ENCODE measurements at regions not wholly inside any gene's neighbourhood (a gene's known extent, or its start where the extent isn't known, plus 50 kb on each side); places are given as distances from the start of the nearest gene placed in this dataset.
A peak's percentile ranks its signal among the peaks of the same experiment; 100 is the strongest.
"Not testable (repeated sequence)": the region's sequence is repeated elsewhere in the genome, so short reads cannot be mapped to it uniquely, and the experiment has no call there.

- DNase-seq (ENCODE audit: low read depth in 2 of 2), result no peak
Observed at GRCh38 chrX:77003530-77003929, 443.7 kb upstream of the FGF16 start.

GRCh38 chrX:77003956-77004355 lies 443.2 kb upstream of the FGF16 start:
- no peak for DNase-seq (ENCODE audit: low read depth in 2 of 2)

DNA sequence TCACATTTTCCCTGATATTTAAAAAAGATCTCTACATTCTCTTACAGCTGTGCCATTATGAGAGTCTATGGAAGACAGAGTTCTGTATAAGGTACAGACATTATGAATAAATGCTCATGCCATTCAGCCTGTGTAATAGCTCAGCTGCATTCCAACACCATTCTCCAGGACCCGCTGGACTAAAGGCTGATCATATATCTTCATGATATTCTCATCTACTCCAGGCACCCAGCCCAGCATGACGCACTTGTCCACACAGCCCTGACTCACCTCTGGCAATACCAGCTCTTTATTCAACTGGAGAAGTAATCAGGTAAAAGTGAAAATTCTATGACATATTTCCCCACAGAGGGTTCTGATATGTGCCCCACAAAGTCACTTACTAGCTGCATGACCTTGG lies 437.5 kb upstream of the FGF16 start:
- DNase-seq (ENCODE audit: low read depth in 2 of 2), result no peak

GRCh38 chrX:77014377-77015372 lies 432.5 kb upstream of the FGF16 start:
- peak in 1 of 2 donors; percentile 1 for DNase-seq (ENCODE audit: low read depth in 2 of 2)

- DNase-seq (ENCODE audit: low read depth in 2 of 2), result no peak
Observed at GRCh38 chrX:77017093-77017492, 430.1 kb upstream of the FGF16 start.

- not testable (repeated sequence) for DNase-seq (ENCODE audit: low read depth in 2 of 2)
Observed at GRCh38 chrX:77046180-77046810, 400.9 kb upstream of the FGF16 start.

DNA sequence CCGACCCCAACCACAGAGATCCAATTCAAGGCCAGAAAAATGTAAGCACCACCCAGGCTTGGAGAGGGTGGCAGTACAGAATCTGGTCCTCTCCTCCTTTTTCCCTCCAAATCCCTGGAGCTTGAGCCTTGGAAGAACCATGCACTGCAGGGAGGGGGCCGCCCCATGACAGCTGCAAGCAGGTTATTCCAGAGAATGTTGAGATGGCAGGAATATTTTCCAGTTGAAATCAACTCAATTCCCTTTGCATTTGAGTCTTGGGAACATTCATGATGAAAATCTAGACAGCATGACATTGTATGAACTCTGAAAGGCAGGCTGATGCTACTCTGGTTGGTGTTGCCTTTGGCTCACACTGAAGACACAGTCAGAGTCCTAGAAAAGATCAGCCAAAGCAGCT lies 386.6 kb upstream of the FGF16 start:
- DNase-seq (ENCODE audit: low read depth in 2 of 2), result no peak

GRCh38 chrX:77061022-77061421 lies 386.2 kb upstream of the FGF16 start:
- no peak for DNase-seq (ENCODE audit: low read depth in 2 of 2)

DNA sequence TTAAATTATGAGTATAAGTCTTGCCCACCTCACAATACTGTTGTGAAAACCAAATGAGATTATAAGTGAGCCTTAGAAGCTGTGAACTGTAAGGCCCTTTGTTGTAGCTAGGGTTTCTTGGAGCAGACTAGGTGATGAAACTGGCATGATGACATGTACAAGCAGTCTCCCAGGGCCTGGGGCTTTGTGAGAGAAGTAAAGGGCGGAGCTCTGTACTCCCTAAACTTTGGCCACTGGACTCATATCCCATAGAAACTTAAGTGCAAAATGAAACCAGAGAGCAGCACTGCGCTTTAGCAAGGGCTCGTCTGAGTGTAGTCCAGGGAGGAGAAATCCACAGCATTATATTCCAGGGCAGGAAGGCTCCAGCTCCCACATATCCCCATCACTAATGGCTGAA lies 385.6 kb upstream of the FGF16 start:
- no peak for DNase-seq (ENCODE audit: low read depth in 2 of 2)

GRCh38 chrX:77065896-77066295 lies 381.3 kb upstream of the FGF16 start:
- DNase-seq (ENCODE audit: low read depth in 2 of 2), result no peak

DNA sequence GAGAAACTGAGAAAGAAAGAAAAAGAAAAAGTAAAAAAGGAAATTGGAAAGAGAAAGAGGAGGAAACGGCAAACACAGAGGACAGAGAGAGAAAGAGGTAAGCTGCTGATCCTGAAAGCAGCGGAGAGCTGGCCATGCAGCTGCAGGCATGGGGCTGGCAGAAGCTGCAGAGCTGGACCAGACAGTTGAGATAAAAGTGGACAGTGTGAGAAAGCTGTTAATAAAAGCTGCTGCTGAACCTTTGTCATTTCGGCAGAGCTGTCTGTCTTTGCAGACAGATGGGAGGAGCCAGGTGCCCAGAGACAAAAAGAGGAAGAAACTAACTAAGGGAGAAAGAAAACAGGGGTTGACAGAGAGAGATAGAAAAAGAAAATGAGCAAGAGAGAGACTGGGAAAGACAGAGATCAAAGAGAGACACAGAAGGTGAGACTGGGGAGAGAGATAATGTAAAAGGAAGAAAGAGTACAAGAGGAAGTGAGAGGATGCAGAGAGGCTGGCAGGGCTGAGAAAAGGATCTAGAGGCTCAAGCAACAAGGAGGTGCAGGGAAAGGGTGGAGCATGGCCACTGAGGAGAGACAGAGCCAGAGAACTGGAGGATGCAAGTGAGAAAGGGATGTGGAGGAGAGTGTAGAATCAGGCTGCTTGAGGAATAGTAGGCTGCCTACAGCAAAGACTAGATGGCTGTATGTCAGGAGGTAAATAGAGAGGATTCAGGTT lies 376.8 kb upstream of the FGF16 start:
- DNase-seq (ENCODE audit: low read depth in 2 of 2), result no peak

DNA sequence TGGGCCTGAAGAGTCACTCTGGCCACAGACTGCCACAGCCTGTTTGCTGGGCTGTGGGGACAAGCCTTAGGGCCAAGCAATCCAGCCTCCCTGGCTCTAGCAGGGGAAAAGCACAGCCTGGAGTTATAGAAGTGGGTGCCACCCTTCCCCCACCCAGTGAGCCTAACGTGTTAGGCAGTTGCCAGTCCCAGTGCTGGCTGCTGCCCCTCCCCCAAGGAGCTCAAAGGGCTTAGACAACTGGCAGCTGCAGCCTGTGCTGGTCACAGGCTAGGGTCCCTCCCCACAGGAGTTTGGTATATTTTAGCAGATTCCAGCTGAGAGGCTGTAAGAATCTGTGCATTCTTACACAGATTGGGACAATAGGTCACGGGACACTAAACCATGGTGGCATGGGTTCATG lies 370.3 kb upstream of the FGF16 start:
- no peak for DNase-seq (ENCODE audit: low read depth in 2 of 2)

- DNase-seq (ENCODE audit: low read depth in 2 of 2), result not testable (repeated sequence)
Observed at GRCh38 chrX:77081237-77081636, 366.0 kb upstream of the FGF16 start.

GRCh38 chrX:77085372-77085771 lies 361.8 kb upstream of the FGF16 start:
- peak; percentile 77 to 86 for DNase-seq (ENCODE audit: low read depth in 2 of 2)

GRCh38 chrX:77087529-77088169 lies 359.5 kb upstream of the FGF16 start:
- DNase-seq (ENCODE audit: low read depth in 2 of 2), result peak; percentile 92 to 94

GRCh38 chrX:77088233-77088632 lies 359.0 kb upstream of the FGF16 start:
- no peak for DNase-seq (ENCODE audit: low read depth in 2 of 2)

DNA sequence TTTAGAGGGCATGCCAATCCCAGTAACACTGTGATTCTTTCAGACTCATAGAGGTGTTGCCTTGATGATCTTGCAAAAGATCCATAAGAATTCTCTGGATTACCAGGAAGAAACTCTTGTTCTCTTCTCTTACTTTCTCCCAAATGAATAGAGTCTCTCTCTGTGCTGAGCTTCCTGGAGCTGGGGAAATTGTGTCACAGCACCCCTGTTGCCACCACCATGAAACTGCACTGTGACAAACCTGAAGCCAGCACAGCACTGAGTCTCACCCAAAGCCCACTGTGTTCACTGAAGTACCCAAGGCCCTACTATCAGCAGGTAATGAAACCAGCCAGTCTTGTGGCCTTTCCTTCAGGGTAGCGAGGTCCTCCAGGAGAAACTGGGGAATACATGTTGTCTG lies 332.7 kb upstream of the FGF16 start:
- no peak for DNase-seq (ENCODE audit: low read depth in 2 of 2)

GRCh38 chrX:77118686-77119085 lies 328.5 kb upstream of the FGF16 start:
- no peak for DNase-seq (ENCODE audit: low read depth in 2 of 2)

DNA sequence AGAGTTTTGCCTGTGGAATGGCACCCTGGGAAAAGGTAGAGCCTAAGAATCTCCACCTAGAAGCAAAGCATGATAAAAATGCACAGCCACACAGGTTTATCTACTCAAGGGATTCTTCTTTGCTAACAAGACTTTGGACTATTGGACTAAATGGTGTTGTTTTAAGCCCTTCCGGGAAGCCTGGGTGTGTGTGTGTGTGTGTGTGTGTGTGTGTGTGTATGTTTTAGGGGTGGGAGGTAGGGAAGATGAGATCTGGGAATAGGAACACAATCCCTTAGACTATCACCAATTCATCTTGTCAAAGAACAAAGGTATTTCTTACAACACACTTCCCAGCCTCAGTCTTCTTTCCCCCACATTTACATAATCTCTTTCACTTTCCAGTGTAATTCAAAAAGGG lies 327.5 kb upstream of the FGF16 start:
- DNase-seq (ENCODE audit: low read depth in 2 of 2), result no peak

DNA sequence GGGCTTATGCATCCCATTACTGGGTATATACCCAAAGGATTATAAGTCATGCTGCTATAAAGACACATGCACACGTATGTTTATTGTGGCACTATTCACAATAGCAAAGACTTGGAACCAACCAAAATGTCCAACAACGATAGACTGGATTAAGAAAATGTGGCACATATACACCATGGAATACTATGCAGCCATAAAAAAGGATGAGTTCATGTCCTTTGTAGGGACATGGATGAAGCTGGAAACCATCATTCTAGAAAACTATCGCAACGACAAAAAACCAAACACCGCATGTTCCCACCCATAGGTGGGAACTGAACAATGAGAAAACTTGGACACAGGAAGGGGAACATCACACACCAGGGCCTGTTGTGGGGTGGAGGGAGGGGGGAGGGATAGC lies 323.3 kb upstream of the FGF16 start:
- not testable (repeated sequence) for DNase-seq (ENCODE audit: low read depth in 2 of 2)

- not testable (repeated sequence) for DNase-seq (ENCODE audit: low read depth in 2 of 2)
Observed at GRCh38 chrX:77127571-77127970, 319.6 kb upstream of the FGF16 start.

DNA sequence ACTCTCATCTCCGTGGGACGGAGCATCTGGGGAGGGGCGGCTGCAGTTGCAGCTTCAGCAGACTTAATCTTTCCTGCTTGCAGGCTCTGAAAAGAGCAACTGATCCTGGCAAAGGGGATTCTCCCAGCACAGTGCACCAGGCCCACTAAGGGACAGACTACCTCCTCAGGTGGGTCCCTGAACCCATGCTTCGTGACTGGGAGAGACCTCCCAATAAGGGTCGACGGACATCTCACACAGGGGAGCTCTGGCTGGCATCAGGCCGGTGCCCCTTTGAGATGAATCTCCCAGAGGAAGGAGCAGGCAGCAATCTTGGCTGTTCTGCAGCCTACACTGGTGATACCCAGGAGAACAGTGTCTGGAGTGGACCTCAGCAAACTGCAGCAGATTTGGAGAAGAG lies 303.3 kb upstream of the FGF16 start:
- no peak for DNase-seq (ENCODE audit: low read depth in 2 of 2)

All from dermis microvascular lymphatic vessel endothelial cell (primary cell).